GM23338 (cell line): ENCODE measurements at regions not wholly inside any gene's neighbourhood (a gene's known extent, or its start where the extent isn't known, plus 50 kb on each side); places are given as distances from the start of the nearest gene placed in this dataset.

ENCODE experiments used
- ATAC-seq: fragments of 200-7000 bp; cut with Tn5 transposase; 3 replicates; pipeline ENCODE4 v1.9.1; 2020
- DNase-seq: peaks from one replicate; pipeline ENCODE4 v3.0.0-alpha.2; 2015; ENCODE audit warnings: low spot score
- H2AFZ ChIP-seq: fragments of 200-600 bp; sonication (generic); 2 replicates; pipeline ENCODE4 v1.8.0; 2016; ENCODE audit warnings: antibody characterized with exemption, mild to moderate bottlenecking, moderate library complexity
- H3F3A ChIP-seq: fragments of 200-600 bp; sonication (generic); replicated peaks from 2 replicates; pipeline ENCODE4 v1.8.0; 2017; ENCODE audit warnings: antibody characterized with exemption, mixed run types, low read depth
- H3K27ac ChIP-seq: fragments of 200-600 bp; sonication (generic); 2 replicates; pipeline ENCODE4 v1.6.1; 2016; ENCODE audit warnings: low read depth
- H3K27me3 ChIP-seq: fragments of 200-600 bp; sonication (generic); 2 replicates; pipeline ENCODE4 v1.8.0; 2016; ENCODE audit warnings: mild to moderate bottlenecking, mixed run types, moderate library complexity; ENCODE audit not compliant: insufficient read depth
- H3K36me3 ChIP-seq: fragments of 200-600 bp; sonication (generic); 2 replicates; pipeline ENCODE4 v1.8.0; 2016; ENCODE audit warnings: mild to moderate bottlenecking; ENCODE audit not compliant: insufficient read depth
- H3K4me1 ChIP-seq: fragments of 200-600 bp; sonication (generic); 2 replicates; pipeline ENCODE4 v1.8.0; 2016; ENCODE audit warnings: mild to moderate bottlenecking, moderate library complexity; ENCODE audit not compliant: insufficient read depth
- H3K4me2 ChIP-seq: fragments of 200-600 bp; sonication (generic); 2 replicates; pipeline ENCODE4 v1.7.1; 2017; ENCODE audit warnings: mixed run types
- H3K4me3 ChIP-seq: fragments of 200-600 bp; sonication (generic); 2 replicates; pipeline ENCODE4 v1.6.1; 2016; ENCODE audit warnings: mixed run types
- H3K79me2 ChIP-seq: fragments of 200-600 bp; sonication (generic); replicated peaks from 2 replicates; pipeline ENCODE4 v1.8.0; 2017; ENCODE audit warnings: mild to moderate bottlenecking; ENCODE audit not compliant: insufficient read depth
- H3K9me2 ChIP-seq: fragments of 200-600 bp; sonication (generic); 2 replicates; pipeline ENCODE4 v1.8.0; 2017; ENCODE audit not compliant: insufficient read depth
- H4K20me1 ChIP-seq: fragments of 200-600 bp; sonication (generic); replicated peaks from 2 replicates; pipeline ENCODE4 v1.8.0; 2017; ENCODE audit warnings: mild to moderate bottlenecking; ENCODE audit not compliant: insufficient read depth
- H3K27ac Mint-ChIP-seq: 2 replicates; pipeline ENCODE4 v1.8.0; 2020; ENCODE audit warnings: inconsistent platforms, mild to moderate bottlenecking, moderate library complexity, mixed read lengths
- H3K27me3 Mint-ChIP-seq: 3 replicates; pipeline ENCODE4 v1.8.0; 2022; ENCODE audit warnings: low read depth, mild to moderate bottlenecking, moderate library complexity, mixed read lengths, inconsistent platforms; ENCODE audit not compliant: insufficient read depth, poor library complexity
- H3K36me3 Mint-ChIP-seq: 3 replicates; pipeline ENCODE4 v1.8.0; 2021; ENCODE audit warnings: low read depth, mild to moderate bottlenecking, inconsistent platforms, moderate library complexity, mixed read lengths
- H3K4me1 Mint-ChIP-seq: 3 replicates; pipeline ENCODE4 v1.8.0; 2020; ENCODE audit warnings: mild to moderate bottlenecking, inconsistent platforms, mixed read lengths
- H3K4me3 Mint-ChIP-seq: 3 replicates; pipeline ENCODE4 v1.8.0; 2021; ENCODE audit warnings: moderate library complexity, mild to moderate bottlenecking, inconsistent platforms, mixed read lengths
- H3K9me3 Mint-ChIP-seq: 3 replicates; pipeline ENCODE4 v1.8.0; 2020; ENCODE audit warnings: moderate library complexity, mild to moderate bottlenecking, inconsistent platforms, mixed read lengths
- CREB1 ChIP-seq: fragments of 250-450 bp; sonication (Bioruptor Pico); IDR thresholded peaks from 2 replicates; pipeline ENCODE4 v1.5.0; 2020; ENCODE audit warnings: low read depth, mild to moderate bottlenecking, moderate library complexity
- ETS1 ChIP-seq: IDR thresholded peaks from 2 replicates; pipeline ENCODE4 v1.6.1; 2016; ENCODE audit warnings: antibody characterized with exemption
- EZH2 ChIP-seq: fragments of 200-600 bp; sonication (generic); IDR thresholded peaks from one replicate; pipeline ENCODE4 v1.8.0; 2017; ENCODE audit warnings: antibody characterized with exemption, mild to moderate bottlenecking, low read depth; ENCODE audit not compliant: unreplicated experiment
- EZH2phosphoT487 ChIP-seq: fragments of 200-600 bp; sonication (generic); IDR thresholded peaks from one replicate; pipeline ENCODE4 v1.8.1; 2018; ENCODE audit warnings: antibody characterized with exemption; ENCODE audit not compliant: unreplicated experiment
- JUNB ChIP-seq: IDR thresholded peaks from one replicate; pipeline ENCODE4 v1.6.1; 2016; ENCODE audit warnings: antibody characterized with exemption; ENCODE audit not compliant: unreplicated experiment
- NANOG ChIP-seq: IDR thresholded peaks from 2 replicates; pipeline ENCODE4 v1.6.1; 2016; ENCODE audit warnings: antibody characterized with exemption, borderline replicate concordance
- POLR2AphosphoS5 ChIP-seq: IDR thresholded peaks from 2 replicates; pipeline ENCODE4 v1.6.1; 2016; ENCODE audit warnings: antibody characterized with exemption, low read depth
- REST ChIP-seq: IDR thresholded peaks from one replicate; pipeline ENCODE4 v1.6.1; 2018; ENCODE audit warnings: antibody characterized with exemption; ENCODE audit not compliant: unreplicated experiment
- ZNF114 ChIP-seq: fragments of 250-450 bp; sonication (Bioruptor Pico); IDR thresholded peaks from 2 replicates; pipeline ENCODE4 v1.5.0; 2020; ENCODE audit warnings: mild to moderate bottlenecking, moderate library complexity
- ZNF331 ChIP-seq: fragments of 250-450 bp; sonication (Bioruptor Pico); IDR thresholded peaks from 2 replicates; pipeline ENCODE4 v1.5.0; 2020; ENCODE audit warnings: low read depth, mild to moderate bottlenecking, moderate library complexity

- no peaks in the 10 kb centered on the region for H3K27me3 Mint-ChIP-seq
- Histone ChIP-seq H4K20me1 (no peaks in the 10 kb centered on the region), H3F3A (no peaks in the 10 kb centered on the region), H3K4me3 (no peak overlapping the region), H3K9me2 (no peaks in the 10 kb centered on the region), H3K4me2 (no peak overlapping the region), H3K27me3 (no peaks in the 10 kb centered on the region), H3K79me2 (no peaks in the 10 kb centered on the region), H3K36me3 (no peaks in the 10 kb centered on the region), H3K4me1 (no peaks in the 10 kb centered on the region), H2AFZ (no peak overlapping the region), H3K27ac (no peak overlapping the region)
- no peaks in the 10 kb centered on the region for H3K4me1 Mint-ChIP-seq
- H3K9me3 Mint-ChIP-seq: no peaks in the 10 kb centered on the region; the same call in 2 of the 3 replicates
- H3K27ac Mint-ChIP-seq: no peak overlapping the region
- no peak overlapping the region for H3K4me3 Mint-ChIP-seq
- no peaks in the 10 kb centered on the region for H3K36me3 Mint-ChIP-seq
- no peak for DNase-seq
- TF ChIP-seq ETS1 (no peak), EZH2phosphoT487 (no peak), CREB1 (CRISPR knock-in tag) (no peak), JUNB (no peak), REST (no peak), ZNF331 (CRISPR knock-in tag) (no peak)
- no peak for ATAC-seq
Measured at GRCh38 chr16:86993426-86994110, 323.6 kb downstream of the C16orf95 start.

GRCh38 chr16:86994215-86994614 is 323.0 kb downstream of the C16orf95 start:
- Histone ChIP-seq H4K20me1 (no peaks in the 10 kb centered on the region), H3K4me2 (no peak overlapping the region), H3K27me3 (no peaks in the 10 kb centered on the region), H3K4me1 (no peaks in the 10 kb centered on the region), H3K4me3 (no peak overlapping the region), H3F3A (no peaks in the 10 kb centered on the region), H3K27ac (no peak overlapping the region), H3K36me3 (no peaks in the 10 kb centered on the region), H3K9me2 (no peaks in the 10 kb centered on the region), H2AFZ (no peak overlapping the region), H3K79me2 (no peaks in the 10 kb centered on the region)
- DNase-seq: no peak
- Mint-ChIP-seq H3K27ac (no peak overlapping the region), H3K36me3 (no peaks in the 10 kb centered on the region), H3K4me3 (no peak overlapping the region), H3K27me3 (no peaks in the 10 kb centered on the region), H3K9me3 (no peaks in the 10 kb centered on the region; the same call in 2 of the 3 replicates), H3K4me1 (no peaks in the 10 kb centered on the region)
- ATAC-seq: no peak
- TF ChIP-seq ETS1: no peak
- no peak for TF ChIP-seq ZNF114 (CRISPR knock-in tag)
- TF ChIP-seq POLR2AphosphoS5: no peak
- TF ChIP-seq NANOG: no peak
- no peak for TF ChIP-seq ZNF331 (CRISPR knock-in tag)
- no peak for TF ChIP-seq CREB1 (CRISPR knock-in tag)
- no peak for TF ChIP-seq JUNB
- TF ChIP-seq EZH2: no peak
